AG04450 (cell line): ENCODE measurements at regions not wholly inside any gene's neighbourhood (a gene's known extent, or its start where the extent isn't known, plus 50 kb on each side); places are given as distances from the start of the nearest gene placed in this dataset.

ENCODE experiments used
- CTCF ChIA-PET: fragments of 300-600, 350-600 bp; formaldehyde crosslinking; extraction: SDS; loops from one replicate; lab custom pipeline; 2022; ENCODE audit warnings: antibody characterized with exemption, inconsistent platforms; lab: Charles Lee
- POLR2A ChIA-PET: fragments of 350-600 bp; formaldehyde crosslinking; extraction: SDS; loops from one replicate; lab custom pipeline; 2021; ENCODE audit warnings: antibody characterized with exemption, inconsistent platforms; lab: Yijun Ruan, JAX
- DNase-seq: peaks from one replicate; pipeline ENCODE4 v3.0.0-alpha.2; 2011; ENCODE audit warnings: low read depth, low spot score
- H3K27ac ChIP-seq: one replicate; pipeline ENCODE4 v1.5.1; 2012; ENCODE audit warnings: low read depth, low read length, control low read depth
- H3K27me3 ChIP-seq: one replicate; pipeline ENCODE4 v1.6.0; 2012; ENCODE audit warnings: low read length; ENCODE audit not compliant: control insufficient read depth, insufficient read depth
- H3K4me3 ChIP-seq: 2 replicates; pipeline ENCODE4 v1.5.1; 2011; ENCODE audit warnings: mild to moderate bottlenecking, low read depth, low read length, control low read depth
- H3K9me3 ChIP-seq: 2 replicates; pipeline ENCODE4 v1.5.1; 2012; ENCODE audit warnings: low read length; ENCODE audit not compliant: control insufficient read depth, insufficient read depth
- CTCF ChIP-seq: IDR thresholded peaks from 2 replicates; pipeline ENCODE4 v1.5.1; 2011; ENCODE audit warnings: low read depth, low read length, control low read depth, inconsistent platforms

GRCh38 chr20:41854765-41855164, 236.6 kb upstream of the CHD6 start:
- Histone ChIP-seq H3K9me3 (no peaks in the 10 kb centered on the region; the same call in 1 of the 2 replicates), H3K4me3 (no peak overlapping the region), H3K27ac (no peak overlapping the region), H3K27me3 (no peaks in the 10 kb centered on the region)
- CTCF ChIA-PET = no interaction called here
- no peak for TF ChIP-seq CTCF
- no peak for DNase-seq
- POLR2A ChIA-PET = no interaction called here

GRCh38 chr20:41853806-41854205, 235.6 kb upstream of the CHD6 start:
- no peak overlapping the region for H3K4me3 ChIP-seq
- ChIA-PET CTCF (interaction anchor here (0.6 kb wide), 1 partner anchor 1328 kb away, joined by 3 read pairs; no protein-coding TSS in a partner anchor), POLR2A (no interaction called here)
- H3K27ac ChIP-seq = no peak overlapping the region
- H3K9me3 ChIP-seq = no peaks in the 10 kb centered on the region; the same call in 1 of the 2 replicates
- H3K27me3 ChIP-seq = no peaks in the 10 kb centered on the region
- TF ChIP-seq CTCF = no peak
- DNase-seq = no peak

GRCh38 chr20:41848180-41848579, 230.0 kb upstream of the CHD6 start:
- POLR2A ChIA-PET = no interaction called here
- no peak for DNase-seq
- no peaks in the 10 kb centered on the region for H3K9me3 ChIP-seq
- no peaks in the 10 kb centered on the region for H3K27me3 ChIP-seq
- TF ChIP-seq CTCF = no peak
- CTCF ChIA-PET = no interaction called here
- no peak overlapping the region for H3K27ac ChIP-seq
- no peak overlapping the region for H3K4me3 ChIP-seq

- ChIA-PET CTCF (no interaction called here), POLR2A (no interaction called here)
- H3K27ac ChIP-seq = no peak overlapping the region
- H3K27me3 ChIP-seq = no peaks in the 10 kb centered on the region
- H3K4me3 ChIP-seq = no peak overlapping the region
- no peak for TF ChIP-seq CTCF
- no peaks in the 10 kb centered on the region for H3K9me3 ChIP-seq
- no peak for DNase-seq
Measured at GRCh38 chr20:41837669-41838224, 219.6 kb upstream of the CHD6 start.

- Histone ChIP-seq H3K4me3 (no peak overlapping the region), H3K9me3 (peaks cover 2% of the 10 kb centered on the region; the same call in 1 of the 2 replicates), H3K27ac (no peak overlapping the region), H3K27me3 (no peaks in the 10 kb centered on the region)
- CTCF ChIA-PET = no interaction called here
- DNase-seq = no peak
- no peak for TF ChIP-seq CTCF
- POLR2A ChIA-PET = no interaction called here
Measured at GRCh38 chr20:41833739-41834138, 215.6 kb upstream of the CHD6 start.
